Esophagus muscularis mucosa (tissue), 3 donors: ENCODE measurements at regions not wholly inside any gene's neighbourhood (a gene's known extent, or its start where the extent isn't known, plus 50 kb on each side); places are given as distances from the start of the nearest gene placed in this dataset.

Source experiments
- CTCF ChIP-seq, 3 experiments: fragments of 200-600 bp in 2 of 3; fragments of 450-650 bp in 1 of 3; sonication (generic) in 2 of 3; IDR thresholded peaks; one replicate each; pipeline ENCODE4 v1.5.1; 2017 to 2019; ENCODE audit warnings: antibody characterized with exemption in 3 of 3, mild to moderate bottlenecking in 2 of 3, moderate library complexity in 1 of 3
- POLR2A ChIP-seq: fragments of 450-650 bp; IDR thresholded peaks from one replicate; pipeline ENCODE4 v1.6.1; 2017; ENCODE audit warnings: antibody characterized with exemption, moderate library complexity, mild to moderate bottlenecking, low read depth
- POLR2AphosphoS5 ChIP-seq, 2 donors: sonication (generic); formaldehyde crosslinking; IDR thresholded peaks; one replicate each; pipeline ENCODE4 v1.6.1; 2017; ENCODE audit warnings: antibody characterized with exemption in 2 of 2

- TF ChIP-seq CTCF (IDR thresholded peaks at IDR 0.05): no peak
- TF ChIP-seq POLR2A: no peak
- no peak for TF ChIP-seq POLR2AphosphoS5 (IDR thresholded peaks at IDR 0.05)
Measured at GRCh38 chr9:91067306-91067860, 265.8 kb downstream of the SYK start.
